ENCODE measurements at regions not wholly inside any gene's neighbourhood (a gene's known extent, or its start where the extent isn't known, plus 50 kb on each side); places are given as distances from the start of the nearest gene placed in this dataset.

- TF ChIP-seq EZH2 (IDR thresholded peaks at IDR 0.05; ENCODE audit: borderline replicate concordance, control insufficient read depth, low read depth, low read length), result no peak
- TF ChIP-seq CEBPB (IDR thresholded peaks at IDR 0.05; ENCODE audit: borderline replicate concordance in 1 of 2, low read depth in 2 of 2, low read length in 2 of 2), result no peak
- TF ChIP-seq BCL11A (IDR thresholded peaks at IDR 0.05; ENCODE audit: low read depth, low read length), result no peak
- TF ChIP-seq E2F4 (IDR thresholded peaks at IDR 0.05; ENCODE audit: low read depth, low read length), result no peak
- no peak for TF ChIP-seq TARDBP (IDR thresholded peaks at IDR 0.05; ENCODE audit: borderline replicate concordance)
- no peak for TF ChIP-seq ZNF622 (IDR thresholded peaks at IDR 0.05)
- TF ChIP-seq CBFB (IDR thresholded peaks at IDR 0.05; ENCODE audit: low read depth), result no peak
- TF ChIP-seq NRF1 (conservative IDR thresholded peaks at IDR 0.05; ENCODE audit: low read depth, low read length), result no peak
- CTCF ChIA-PET, result no interaction called here
- no TSS peak for BruUV-seq (replicated peaks)
These were observed 197.1 kb downstream of the UACA start for GRCh38 chr15:70566047-70566835.

More at GRCh38 chr15:70566047-70566835, 197.1 kb downstream of the UACA start:
- no peak for ATAC-seq
- Histone ChIP-seq H3K9me3 (replicated peaks; ENCODE audit: control insufficient read depth, insufficient read depth, low read length) (no peaks in the 10 kb centered on the region), H3K4me3 (no peak overlapping the region), H3K4me2 (ENCODE audit: control insufficient read depth, insufficient read depth) (no peak overlapping the region), H3K27me3 (replicated peaks in 1 of 2; ENCODE audit: control insufficient read depth in 2 of 2, insufficient read depth in 2 of 2, low read length in 1 of 2) (peaks cover 0 to 2% of the 10 kb centered on the region in 2 experiments; a peak in 2 of 4 replicates), H3K4me1 (ENCODE audit: control insufficient read depth, insufficient read depth, low read length) (no peaks in the 10 kb centered on the region), H3K27ac (ENCODE audit: control insufficient read depth, insufficient read depth) (no peak overlapping the region), H3K36me3 (ENCODE audit: control insufficient read depth in 2 of 2, insufficient read depth in 2 of 2, low read length in 1 of 2) (no peaks in the 10 kb centered on the region), H2AFZ (ENCODE audit: control insufficient read depth, low read depth, low read length) (no peak overlapping the region), H3K9ac (ENCODE audit: control insufficient read depth, insufficient read depth, low read length) (no peak overlapping the region), H3K79me2 (ENCODE audit: control insufficient read depth, insufficient read depth, low read length) (no peaks in the 10 kb centered on the region), H4K20me1 (ENCODE audit: control insufficient read depth, insufficient read depth) (no peaks in the 10 kb centered on the region)
- no peak for DNase-seq (ENCODE audit: low read depth, low spot score)
- in situ Hi-C loops (cut with MboI) (no loop called here), intact Hi-C loops (cut with micrococcal nuclease; ENCODE audit: unreplicated experiment) (loop anchor here (10.0 kb wide), 1 partner anchor 159 kb away; no protein-coding TSS in a partner anchor)
- POLR2A ChIA-PET, result no interaction called here
- SMC1A ChIA-PET (ENCODE audit: uncharacterized antibody, unreplicated experiment), result no interaction called here
- 47% methylated on average over 13 of the region's 14 CpGs for WGBS (ENCODE audit: insufficient coverage, insufficient replicate concordance, low lambda C conversion rate, missing lambda C conversion rate)
- FAIRE-seq, result no peak
- RAD21 ChIA-PET (ENCODE audit: unreplicated experiment), result no interaction called here
